HG03159 (cell line): ENCODE measurements at regions not wholly inside any gene's neighbourhood (a gene's known extent, or its start where the extent isn't known, plus 50 kb on each side); places are given as distances from the start of the nearest gene placed in this dataset.

Experiments used
- ATAC-seq: cut with Tn5 transposase; IDR thresholded peaks from one replicate; pipeline ENCODE4 v1.9.1; 2021; ENCODE audit warnings: mild to moderate bottlenecking, moderate library complexity; ENCODE audit not compliant: unreplicated experiment

DNA sequence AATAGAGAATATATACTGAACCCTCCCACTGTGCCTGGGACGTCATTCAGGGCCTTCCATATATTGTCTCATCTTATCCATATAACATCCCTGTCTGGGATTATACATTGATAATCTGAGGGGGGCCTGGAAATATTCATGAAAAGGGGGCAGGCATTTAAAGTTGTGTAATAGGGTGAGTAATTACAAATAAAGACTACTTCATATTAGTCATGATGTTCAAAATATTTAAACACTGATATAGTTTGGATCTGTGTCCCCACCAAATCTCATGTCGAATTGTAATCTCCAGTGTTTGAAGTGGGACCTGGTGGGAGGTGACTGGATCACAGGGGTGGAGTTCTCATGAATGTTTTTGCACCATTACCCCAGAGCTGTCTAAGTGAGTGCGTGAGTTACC, 97.8 kb downstream of the AQP9 start:
- ATAC-seq = no peak

DNA sequence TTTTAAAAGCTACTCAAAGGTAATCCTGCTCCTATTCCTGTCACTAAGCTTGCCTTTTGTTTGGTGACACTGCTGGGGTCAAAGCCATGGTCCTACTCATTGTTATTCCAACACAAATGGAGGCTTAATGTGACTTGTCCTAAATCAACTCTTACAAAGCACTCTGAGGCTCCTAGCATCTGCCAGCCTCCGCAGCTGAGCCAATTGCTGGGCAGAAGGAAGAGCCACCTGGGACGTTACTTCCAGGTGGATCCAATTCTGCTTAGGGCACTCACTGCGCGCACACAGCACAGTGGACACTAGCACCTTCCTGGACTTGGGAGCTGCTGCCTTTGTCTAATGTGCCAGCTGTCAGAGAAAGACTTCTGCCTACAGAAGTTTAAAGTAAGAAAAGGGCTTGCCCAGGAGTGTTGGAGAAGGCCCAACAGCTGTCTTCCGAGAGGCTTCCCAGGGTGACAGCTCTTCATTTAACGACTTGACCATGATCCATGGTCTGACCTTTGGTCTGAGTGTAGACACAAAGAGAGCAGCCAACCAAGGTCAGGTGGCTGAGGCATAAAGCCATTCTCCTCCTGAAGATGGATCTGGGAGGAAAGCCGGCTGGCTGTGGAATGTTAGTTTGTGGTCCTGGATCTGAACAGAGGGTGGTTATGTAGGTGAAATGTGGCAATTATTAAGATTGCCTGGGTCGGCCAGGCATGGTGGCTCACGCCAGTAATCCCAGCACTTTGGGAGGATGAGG, 102.2 kb downstream of the AQP9 start:
- ATAC-seq = no peak

DNA sequence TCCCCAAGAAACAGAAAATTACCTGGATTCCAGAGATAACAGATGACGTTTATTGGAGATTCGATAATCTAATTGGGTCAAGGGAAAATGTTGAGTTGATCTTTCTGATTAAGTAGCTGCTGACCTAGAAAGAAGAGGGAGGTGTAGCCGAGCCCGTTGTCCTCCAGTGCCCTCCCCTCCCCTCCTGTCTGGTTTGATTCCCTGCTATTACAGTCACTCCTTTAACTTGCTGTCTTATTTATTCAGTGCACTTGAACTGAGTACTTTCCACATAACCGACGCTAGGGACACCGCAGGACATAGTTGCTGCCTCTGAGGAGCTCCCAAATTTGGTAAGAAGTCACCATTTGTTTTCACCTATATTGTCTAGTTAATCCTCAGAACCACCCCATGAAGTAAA, 103.7 kb downstream of the AQP9 start:
- no peak for ATAC-seq

DNA sequence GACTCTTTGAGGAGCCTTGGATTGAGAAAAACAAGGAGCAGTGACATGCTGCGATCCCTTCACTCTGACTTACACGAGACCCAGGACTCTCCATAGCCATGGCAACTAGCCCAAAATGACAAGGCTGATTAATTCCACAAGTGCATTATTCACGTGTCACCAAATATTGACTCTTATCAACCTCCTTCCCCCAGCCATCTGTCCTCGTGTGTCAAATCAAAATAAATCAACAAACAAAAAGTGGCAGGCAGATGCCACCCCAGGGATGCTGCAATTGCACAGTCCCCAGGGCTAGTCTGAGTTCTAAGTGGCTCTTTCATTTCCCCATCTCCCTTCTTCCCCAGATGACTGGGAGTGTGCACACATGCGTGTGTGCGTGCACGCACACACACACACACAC, 104.9 kb downstream of the AQP9 start:
- ATAC-seq = no peak

DNA sequence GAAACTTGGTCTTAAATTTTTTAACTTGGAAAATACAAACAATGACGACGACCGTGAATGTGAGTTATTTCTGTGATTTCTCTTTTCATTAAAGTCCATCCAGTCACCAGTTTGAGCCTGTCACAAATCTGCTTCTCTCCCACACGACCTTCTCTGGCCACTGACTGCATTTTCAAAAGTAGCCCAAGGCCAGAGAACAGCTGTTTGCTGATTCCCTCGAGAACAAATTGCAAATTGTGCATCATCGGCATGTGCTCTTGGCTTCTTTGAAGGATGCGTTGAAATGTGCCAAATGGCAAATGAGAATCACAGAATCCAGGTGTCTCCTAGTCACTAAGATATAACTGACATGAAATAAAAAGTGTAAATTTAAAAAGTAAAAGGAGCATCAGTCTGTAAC, 106.4 kb downstream of the AQP9 start:
- no peak for ATAC-seq

DNA sequence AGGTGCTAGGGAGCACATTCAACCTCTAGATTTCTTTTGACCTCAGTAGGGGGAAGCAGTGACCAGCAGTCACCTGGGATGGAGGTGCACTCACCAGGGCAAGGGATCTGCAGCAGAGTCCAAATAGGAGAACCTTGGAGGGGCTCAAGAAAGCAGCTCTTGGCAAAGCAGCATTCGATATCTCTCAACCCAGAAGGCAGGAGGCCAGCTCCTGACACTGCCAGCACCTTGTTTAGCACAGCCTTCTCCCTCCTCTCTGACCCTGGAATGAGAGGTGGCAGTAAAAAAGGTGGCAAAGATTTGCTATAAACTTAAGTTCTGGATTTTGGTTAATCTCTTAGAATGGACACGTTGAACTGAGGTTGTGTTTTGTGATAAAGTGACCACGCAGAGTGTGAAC, 107.9 kb downstream of the AQP9 start:
- no peak for ATAC-seq

DNA sequence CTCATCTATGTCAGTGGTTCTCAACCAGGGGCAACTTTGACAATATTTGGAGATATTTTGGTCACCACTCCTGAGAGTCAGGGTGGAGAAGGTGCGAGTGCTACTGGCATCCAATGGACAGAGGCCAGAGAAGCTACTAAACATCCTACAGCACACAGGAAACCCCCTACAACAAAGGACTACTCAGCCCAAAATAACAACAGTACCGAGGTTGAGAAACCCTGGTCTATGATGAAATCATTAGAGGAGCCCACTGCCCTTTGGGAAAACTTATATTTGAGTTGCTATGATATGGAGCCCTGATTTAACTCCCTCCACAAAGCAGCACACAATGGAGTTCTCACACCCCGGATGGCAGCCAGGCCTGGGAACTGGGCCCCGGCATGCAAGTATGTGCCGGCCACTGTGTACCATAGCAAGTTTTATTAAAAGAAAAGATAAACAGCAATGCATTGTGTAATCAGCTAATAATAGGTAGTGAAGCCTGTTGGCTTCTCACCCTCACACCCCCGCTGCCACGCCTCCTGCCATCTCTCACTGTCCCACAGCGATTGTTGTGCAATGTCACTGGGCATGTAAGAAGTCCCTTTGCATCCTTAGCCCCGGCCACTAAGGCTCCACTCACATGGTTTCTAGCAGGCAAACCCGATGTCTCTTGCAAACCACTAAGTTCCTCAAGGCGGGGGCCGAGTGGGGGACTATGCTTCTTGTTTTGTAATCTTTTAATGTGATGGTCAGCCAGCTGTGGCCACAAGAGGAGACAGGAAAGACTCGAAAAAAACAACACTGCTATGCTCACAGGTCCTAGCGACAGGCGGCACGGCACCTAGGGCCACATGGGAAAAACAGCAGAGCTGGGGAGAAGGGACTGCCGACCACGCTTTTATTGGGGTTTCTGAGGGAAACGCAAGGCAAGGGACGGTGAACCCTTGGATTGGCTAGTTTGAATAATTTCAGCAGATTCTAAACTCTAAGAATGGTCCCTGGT, 110.0 kb downstream of the AQP9 start:
- no peak for ATAC-seq

DNA sequence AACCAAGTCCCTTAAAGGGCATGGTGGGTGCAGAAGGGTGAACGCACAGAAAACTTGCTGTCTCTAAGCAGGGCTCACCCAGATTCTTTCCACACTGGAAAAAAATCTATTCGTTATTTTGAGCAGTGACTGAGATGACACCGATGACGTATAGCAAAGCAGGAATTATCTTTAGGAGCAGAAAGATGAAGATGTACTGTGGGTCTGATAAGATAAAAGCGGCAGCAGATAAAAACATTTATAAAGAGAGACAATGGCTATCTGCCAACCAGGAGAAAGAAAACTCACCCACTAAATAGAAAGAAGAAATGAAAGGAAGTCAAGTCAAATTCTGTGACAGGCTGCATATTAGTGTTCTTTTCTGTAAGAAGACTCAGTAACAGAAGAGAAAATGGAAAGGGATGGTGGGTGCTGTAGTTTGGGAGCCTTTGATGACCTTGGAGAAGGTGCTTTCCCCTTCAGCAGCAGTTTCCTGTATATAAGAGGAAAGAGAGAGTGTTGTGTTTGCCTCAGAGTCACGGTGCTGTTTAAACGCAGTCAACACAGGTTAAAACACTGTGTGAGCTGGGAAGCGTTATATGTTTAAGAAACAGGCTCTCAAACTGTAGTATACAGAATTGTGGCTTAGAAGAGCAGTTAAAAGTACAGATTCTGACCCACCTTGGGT, 111.6 kb downstream of the AQP9 start:
- ATAC-seq = no peak

DNA sequence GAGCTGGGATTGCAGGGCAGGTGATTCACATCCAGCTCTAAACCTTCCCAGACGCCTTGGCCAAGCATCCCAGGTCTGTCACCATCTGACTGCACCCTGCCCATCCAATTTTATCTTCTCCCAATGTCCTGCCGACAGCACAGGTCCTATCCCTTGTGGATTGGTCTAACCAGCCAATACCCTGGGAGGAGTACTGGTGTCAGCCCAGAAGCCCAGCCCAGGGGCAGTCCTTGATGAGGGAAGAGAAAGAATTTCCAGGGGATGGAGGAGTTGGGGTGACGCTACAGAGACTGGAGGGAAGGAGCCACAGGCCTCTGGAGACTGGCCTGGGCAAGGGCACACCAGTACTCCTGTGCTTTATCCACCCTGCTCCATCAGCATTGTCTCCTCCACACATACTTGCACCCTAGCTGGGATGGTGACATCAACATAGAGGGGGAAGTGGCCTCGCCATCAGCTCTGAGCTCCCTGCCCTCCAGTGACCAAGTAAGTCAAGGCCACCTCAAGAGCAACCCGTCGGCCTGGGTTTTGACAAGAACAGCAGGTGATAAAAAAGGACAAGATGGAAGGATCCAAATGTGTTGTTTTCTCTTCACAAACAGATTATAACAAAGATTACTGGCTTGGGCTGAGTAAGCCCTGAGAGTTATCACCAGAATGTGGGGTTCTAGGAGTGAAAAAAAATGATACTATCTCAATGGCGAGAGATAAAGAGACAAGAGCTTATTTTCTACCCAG, 114.6 kb downstream of the AQP9 start:
- no peak for ATAC-seq

DNA sequence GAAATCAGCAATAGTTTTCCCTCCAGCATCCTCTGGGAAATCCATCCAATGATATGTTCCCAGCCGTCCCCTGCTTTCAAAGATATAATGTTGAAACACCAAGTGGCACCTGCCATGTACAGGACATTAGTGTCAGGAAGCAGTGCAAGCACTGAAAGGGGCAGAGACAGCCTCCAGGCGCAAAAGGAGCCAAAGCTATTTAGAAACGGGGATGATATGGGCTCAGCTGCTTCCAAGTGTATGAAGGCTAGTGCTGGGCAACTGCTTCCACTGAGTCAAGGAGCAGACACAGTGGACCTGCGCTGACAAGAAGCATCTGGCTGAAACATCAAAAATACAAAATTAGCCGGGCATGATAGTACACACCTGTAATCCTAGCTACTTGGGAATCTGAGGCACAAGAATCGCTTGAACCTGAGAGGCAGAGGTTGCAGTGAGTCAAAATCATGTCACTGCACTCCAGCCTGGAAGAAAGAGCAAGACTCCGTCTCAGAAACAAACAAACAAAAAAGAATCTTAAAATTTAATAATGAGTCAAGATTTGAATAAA, 119.7 kb downstream of the AQP9 start:
- no peak for ATAC-seq

DNA sequence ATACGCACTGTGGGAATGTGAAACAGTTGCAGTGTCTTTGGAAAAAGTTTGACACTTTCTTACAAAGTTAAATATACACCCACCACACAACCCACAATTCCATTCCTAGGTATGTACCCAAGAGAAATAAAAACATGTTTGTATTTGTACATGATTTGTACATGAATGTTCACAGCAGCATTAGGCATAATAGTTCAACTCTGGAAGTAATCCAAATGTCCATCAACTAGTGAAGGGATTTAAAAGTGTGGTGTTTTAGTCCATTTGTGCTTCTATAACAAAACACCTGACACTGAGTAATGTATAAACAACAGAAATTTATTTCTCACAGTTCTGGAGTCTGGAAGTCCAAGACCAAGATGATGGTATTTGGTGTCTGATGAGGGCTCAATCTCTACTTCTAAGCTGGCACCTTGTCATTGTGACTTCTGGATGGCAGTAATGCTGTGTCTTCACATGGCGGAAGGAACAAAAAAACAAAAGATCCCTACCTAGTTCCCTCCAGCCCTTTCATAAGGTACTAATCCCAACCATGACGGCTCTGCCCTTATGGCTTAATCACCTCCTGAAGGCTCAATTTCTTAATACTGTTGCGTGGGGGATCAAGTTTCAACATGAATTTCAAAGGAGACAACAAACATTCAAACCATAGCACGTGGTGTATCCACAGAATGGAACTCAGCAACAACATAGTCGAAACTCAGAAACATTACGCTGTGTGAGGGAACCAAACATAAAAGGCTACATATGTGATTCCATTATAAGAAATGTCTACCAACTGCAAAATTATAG, 120.5 kb downstream of the AQP9 start:
- no peak for ATAC-seq

DNA sequence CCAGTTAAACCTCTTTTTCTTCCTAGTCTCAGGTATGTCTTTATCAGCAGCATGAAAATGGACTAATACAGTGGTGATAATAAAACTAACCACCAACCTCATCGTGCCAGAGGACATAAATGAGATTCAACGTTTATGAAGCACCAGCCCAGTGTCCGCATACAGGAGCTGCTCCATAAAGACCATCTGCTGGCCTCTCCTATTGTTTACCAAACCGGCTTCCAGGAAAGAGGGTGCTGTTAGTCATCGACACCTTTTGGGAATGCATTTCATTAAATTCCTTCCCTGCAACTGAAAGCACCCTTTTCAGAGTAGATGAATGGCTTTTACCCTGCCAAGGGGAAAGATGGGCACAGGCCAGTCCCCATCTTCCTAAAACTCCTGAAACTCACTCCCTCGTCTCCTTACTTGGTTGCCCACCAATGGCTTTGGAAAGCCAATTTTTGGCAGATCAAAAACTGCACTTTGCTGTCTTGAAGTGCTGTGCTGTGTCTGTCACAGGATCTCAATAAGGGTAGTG, 122.1 kb downstream of the AQP9 start:
- no peak for ATAC-seq

DNA sequence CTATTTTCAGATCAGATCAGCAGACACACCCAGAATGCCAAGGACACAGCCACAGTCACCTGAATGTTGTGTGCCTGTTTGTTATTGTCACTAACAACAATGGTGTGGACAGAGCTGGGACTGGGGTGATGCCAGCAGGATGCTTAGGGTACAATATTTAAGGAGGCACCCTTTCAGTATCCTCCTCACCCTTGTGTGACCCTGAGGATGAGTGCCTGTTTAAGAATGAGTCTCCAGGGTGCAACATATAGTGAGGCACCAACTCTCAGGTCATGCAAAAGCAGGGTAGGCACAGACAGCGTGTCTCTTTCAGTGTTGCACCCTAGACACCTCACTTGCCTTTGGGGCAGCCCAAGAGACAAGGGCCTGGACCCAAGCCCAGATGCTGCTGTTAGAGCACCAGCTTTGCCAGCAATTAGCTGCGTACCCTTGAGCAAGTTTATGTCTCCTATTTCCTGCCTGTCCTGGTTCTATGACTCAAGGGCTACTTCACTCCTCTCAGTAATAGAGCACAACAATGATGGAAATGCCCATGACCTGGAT, 122.6 kb downstream of the AQP9 start:
- ATAC-seq = no peak

DNA sequence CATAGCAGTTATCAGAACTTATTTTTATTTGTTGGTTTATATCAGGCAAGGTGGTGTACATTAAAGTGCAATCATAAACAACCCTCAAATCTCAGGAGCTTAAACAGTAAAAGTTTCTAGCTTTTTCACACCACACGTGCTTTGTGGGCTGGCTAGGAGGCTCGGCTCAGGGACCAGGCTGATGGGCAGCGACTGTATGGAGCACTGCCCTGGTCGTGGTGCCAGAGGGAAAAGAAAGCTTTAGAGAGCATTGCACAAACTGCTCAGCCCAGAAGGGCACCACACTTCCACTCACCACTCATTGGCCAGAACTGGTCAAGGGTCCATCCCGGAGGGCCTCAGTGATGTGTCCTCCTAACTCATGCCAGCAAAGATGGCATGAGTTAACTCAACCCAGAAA, 123.2 kb downstream of the AQP9 start:
- ATAC-seq = no peak

DNA sequence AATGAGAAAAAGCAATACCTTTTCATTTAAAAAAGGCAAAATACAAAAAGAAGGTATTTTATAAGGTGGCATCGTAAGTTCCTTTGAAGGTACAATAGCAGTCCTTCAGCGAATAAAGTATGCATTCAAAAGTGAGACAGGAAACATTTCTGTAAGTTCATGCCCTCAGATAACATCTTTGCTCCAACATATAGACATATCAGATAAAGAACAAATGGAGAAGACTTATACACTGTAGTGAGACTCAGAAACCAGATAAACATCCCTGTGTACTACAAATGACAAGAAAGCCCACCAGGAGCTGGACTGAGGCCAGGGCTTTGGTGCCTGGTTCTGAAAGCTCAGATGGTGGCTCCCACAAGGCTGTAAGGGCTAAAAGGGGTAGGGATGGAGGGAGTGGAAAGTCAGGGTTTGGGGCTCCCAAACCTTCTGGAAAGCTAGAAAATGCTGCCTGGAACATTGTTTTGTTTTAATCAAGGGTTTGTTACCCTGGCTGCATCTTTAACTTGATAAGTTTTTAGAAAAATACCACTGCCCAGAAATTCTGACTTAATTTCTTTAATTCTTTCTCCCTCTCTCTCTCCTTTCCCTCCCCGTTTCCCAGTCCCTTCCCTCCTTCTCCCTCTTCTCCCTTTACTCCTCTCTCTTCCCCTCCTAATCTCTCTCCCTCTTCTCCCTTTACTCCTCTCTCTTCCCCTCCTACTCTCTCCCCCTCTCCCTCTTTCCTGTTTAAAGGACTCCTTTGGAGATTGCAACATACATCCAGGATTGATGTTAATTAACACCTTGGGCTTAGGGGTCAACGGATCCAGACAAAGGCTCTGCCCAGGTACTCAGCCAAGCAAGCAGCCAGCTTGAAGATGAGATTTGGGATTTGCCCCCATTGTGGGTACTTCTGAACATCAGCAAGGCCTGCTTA, 126.1 kb downstream of the AQP9 start:
- ATAC-seq = no peak

DNA sequence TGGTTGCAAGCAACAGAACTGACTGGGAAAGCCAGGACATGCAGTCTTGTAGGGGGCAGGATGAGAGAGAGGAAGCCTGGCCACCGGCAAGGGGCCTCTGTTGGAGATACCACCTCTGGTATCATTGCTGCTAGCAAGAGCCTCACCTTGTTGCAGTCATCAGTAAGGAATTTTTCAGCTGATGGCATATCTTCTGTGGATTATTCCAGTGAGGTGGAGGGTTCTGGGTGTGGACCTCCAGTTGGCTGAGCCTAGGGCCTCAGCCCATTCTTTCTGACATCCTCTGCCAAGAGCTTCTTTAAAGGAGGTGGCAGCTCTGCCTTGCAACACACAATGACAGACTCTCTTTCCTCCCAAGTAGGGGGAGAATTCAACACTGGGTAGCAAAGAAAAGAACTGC, 128.9 kb downstream of the AQP9 start:
- ATAC-seq = no peak

DNA sequence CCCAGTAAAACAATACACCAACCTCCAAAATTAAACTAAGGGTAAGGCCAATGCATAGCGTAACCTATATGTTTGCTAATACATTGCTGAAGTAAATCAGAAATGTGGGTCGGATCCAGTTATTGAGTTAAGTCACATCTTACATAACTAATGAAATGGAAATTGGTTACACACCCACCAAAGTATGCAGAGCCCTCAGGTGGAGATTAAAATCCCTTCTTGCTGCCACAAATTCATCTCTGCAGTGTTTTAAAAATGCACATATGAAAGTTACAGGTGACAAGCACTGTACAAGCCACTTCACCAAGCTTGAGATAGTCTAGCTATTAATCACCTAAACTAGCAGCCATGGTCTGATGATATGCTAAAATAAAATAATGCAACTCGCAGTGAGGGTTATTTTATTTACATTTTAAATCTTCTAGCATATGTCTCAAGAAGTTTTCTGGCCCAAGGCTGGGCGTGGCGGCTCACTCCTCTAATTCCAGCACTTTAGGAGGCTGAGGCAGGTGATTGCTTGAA, 130.6 kb downstream of the AQP9 start:
- no peak for ATAC-seq
